ENCODE measurements at regions not wholly inside any gene's neighbourhood (a gene's known extent, or its start where the extent isn't known, plus 50 kb on each side); places are given as distances from the start of the nearest gene placed in this dataset.

DNA sequence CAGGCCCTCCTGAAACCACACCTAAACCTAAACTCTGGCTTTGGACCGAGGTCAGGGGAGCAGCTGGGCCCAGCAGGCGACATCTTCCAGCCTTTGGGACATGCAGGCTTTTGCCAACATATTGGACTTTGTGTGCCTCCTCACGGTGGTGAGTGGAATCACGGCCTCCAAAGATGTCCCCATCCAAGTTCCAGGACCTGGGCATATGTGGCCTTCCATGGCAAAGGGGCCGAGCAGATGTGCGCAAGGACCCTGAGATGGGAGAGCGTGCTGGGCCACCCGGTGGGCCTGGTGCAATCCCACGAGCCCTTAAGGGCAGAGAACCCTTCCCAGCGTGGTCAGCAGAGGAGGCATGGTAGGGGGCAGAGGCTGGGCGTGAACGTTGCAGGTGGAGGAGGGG, 160.8 kb upstream of the C1orf174 start:
- TF ChIP-seq, protein P1, sequence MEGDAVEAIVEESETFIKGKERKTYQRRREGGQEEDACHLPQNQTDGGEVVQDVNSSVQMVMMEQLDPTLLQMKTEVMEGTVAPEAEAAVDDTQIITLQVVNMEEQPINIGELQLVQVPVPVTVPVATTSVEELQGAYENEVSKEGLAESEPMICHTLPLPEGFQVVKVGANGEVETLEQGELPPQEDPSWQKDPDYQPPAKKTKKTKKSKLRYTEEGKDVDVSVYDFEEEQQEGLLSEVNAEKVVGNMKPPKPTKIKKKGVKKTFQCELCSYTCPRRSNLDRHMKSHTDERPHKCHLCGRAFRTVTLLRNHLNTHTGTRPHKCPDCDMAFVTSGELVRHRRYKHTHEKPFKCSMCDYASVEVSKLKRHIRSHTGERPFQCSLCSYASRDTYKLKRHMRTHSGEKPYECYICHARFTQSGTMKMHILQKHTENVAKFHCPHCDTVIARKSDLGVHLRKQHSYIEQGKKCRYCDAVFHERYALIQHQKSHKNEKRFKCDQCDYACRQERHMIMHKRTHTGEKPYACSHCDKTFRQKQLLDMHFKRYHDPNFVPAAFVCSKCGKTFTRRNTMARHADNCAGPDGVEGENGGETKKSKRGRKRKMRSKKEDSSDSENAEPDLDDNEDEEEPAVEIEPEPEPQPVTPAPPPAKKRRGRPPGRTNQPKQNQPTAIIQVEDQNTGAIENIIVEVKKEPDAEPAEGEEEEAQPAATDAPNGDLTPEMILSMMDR (conservative IDR thresholded peaks at IDR 0.05), result no peak
- no peak overlapping the region for H3K27ac ChIP-seq

DNA sequence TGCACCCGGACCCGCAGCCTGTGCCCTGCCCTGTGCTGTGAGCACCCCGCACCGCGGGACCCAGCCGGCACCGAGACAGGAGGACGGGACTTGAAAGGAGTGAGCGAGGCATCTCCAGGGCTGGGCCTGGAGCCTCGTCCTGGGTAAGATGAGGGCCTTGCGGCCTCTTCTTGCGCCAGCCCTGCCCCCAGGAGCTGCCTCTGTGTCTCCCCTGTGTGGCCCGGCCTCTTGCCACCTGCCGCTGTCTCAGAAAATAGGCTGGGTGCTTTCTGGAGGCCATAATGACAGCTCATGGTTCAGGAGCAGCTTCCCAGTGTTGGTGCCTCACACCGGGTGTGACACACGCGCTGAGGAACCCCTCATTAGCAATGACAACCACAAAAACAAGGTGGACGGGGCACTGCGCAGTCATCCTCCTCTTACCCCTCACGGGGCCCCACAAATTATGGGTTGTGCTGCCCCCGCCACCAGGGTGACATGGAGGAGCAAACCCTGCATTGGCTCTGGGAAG, 161.5 kb upstream of the C1orf174 start:
- TF ChIP-seq, protein P1 (conservative IDR thresholded peaks at IDR 0.05), result no peak

DNA sequence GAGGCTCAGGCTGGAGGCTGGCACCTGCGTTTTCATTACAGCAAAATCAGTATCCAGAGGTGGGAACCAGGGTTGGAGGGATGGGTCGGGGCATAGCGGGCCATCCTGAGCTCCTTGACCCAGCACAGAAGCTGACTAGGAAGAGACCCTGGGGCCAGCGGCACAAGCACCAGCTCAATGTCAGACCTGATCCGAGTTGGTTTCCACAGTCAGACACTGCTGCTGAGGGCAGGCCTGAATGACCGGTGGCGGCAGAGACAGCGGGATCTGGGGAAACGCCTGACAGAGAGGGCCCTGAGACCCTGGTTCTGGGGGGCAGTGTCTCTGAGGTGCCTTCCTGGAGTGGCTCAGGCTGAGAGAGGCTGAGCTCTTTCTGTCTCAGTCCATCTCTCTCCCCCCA, 162.0 kb upstream of the C1orf174 start:
- H3K27ac ChIP-seq, result no peak overlapping the region
- TF ChIP-seq, protein P1 (conservative IDR thresholded peaks at IDR 0.05), result no peak

More for the DNA sequence above, 161.5 kb upstream of the C1orf174 start:
- H3K27ac ChIP-seq, result no peak overlapping the region

DNA sequence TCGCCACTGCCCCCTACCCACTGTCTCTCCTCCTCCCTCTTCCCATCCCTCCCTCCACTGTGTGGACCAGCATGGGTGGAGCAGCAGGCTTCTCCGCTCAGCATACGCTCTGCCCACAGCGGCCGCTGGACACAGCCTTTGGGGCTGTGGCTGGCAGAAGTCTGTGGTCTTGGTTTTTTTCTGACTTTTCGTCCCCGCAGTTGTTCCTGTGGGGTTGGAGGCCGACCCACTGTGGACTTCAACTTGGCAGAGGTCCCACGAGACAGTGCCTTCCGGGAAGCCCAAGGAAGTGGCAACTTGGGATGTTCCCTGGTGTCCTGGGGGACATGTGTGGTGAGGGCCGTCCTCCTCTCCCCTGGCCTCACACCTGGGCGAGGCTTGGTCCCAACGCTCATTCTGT, 162.5 kb upstream of the C1orf174 start:
- H3K27ac ChIP-seq, result no peak overlapping the region

DNA sequence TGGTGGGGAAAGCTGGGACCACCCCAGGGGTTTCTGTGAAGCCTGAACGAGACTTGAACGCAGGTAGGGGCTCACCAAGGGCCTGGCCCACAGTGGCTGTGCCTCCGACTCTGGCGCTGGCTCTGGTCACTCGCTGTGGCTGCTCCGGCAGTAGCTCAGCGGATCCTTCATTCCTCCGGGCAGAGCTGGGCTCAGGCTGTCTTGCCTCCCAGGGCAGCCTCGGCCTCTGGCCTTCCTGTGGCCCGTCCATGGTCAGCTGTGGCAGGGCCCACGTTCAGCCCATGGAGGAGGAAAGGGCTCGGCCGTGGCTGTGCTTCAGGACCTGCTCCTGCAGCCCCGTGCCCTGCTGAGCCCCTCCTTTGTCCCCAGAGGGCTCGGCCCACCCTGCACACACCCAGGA, 162.9 kb upstream of the C1orf174 start:
- TF ChIP-seq, protein P1 (conservative IDR thresholded peaks at IDR 0.05), result no peak
- no peak overlapping the region for H3K27ac ChIP-seq

More for the DNA sequence above, 162.5 kb upstream of the C1orf174 start:
- TF ChIP-seq, protein P1 (conservative IDR thresholded peaks at IDR 0.05), result no peak

DNA sequence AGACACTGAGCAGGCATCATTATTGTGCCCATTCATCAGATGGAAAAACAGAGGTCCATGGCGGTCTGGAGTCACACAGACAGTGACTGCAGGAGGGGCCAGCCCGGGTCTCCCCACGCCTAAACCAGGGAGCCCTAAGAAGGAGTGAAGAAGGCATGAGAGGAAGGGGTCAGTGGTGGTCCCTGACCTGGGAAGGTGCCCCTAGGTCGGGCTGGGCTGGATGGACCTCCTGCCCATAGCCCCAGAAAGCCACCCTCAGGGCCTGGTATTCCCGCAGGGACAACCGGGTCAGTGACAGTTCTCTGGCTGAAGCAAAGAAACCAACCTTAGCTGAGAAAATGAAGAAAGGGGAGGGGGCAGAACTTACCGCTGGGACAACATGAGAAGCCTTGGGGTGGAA, 163.4 kb upstream of the C1orf174 start:
- TF ChIP-seq, protein P1 (conservative IDR thresholded peaks at IDR 0.05), result no peak

DNA sequence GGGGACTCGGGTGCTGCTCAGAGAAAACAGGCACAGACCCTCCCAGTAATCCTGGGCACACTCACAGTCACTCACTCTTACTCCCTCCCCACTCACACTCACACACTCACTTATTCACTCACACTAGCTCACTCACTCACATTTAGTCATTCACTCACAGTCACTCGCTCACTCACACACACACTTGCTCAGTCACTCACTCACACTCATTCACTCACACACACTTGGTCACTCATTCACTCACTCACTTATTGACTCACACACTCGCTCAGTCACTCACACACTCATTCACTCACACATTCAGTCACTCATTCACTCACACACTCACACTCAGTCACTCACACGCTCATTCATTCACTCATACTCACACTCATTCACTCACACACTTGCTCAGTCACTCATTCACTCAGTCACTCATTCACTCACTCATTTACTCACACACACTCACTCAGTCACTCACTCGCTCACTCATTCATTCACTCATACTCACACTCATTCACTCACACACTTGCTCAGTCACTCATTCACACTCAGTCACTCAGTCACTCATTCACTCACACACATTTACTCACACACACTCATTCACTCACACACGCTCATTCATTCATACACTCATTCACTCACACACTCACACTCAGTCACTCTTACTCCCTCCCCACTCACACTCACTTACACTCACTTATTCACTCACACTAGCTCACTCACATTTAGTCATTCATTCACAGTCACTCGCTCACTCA, 164.2 kb upstream of the C1orf174 start:
- no peak overlapping the region for H3K27ac ChIP-seq
- TF ChIP-seq, protein P1 (conservative IDR thresholded peaks at IDR 0.05), result no peak

More for the DNA sequence above, 163.4 kb upstream of the C1orf174 start:
- H3K27ac ChIP-seq, result no peak overlapping the region

Data from VCaP (cell line).